ENCODE measurements at regions not wholly inside any gene's neighbourhood (a gene's known extent, or its start where the extent isn't known, plus 50 kb on each side); places are given as distances from the start of the nearest gene placed in this dataset.

GRCh38 chr13:44805585-44805984 lies 183.7 kb downstream of the NUFIP1 start:
- no TSS peak for BruUV-seq (replicated peaks)
- DNase-seq (ENCODE audit: low spot score): no peak
- no peak for ATAC-seq
- Histone ChIP-seq H3K4me1 (ENCODE audit: insufficient read depth, low read length) (no peaks in the 10 kb centered on the region), H3K9ac (ENCODE audit: insufficient read depth, low read depth, low read length) (no peak overlapping the region), H3K27me3 (ENCODE audit: control insufficient read depth in 1 of 2, insufficient read depth in 2 of 2, low read length in 2 of 2) (no peaks in the 10 kb centered on the region; a peak in 1 of 5 replicates), H3K9me3 (ENCODE audit: low read length) (no peaks in the 10 kb centered on the region), H3K4me3 (replicated peaks in 1 of 3; ENCODE audit: insufficient read depth in 1 of 3, low read depth in 2 of 3, low read length in 3 of 3) (no peak overlapping the region), H3K27ac (ENCODE audit: extremely low read length, insufficient read depth, low read length) (no peak overlapping the region), H3K36me3 (replicated peaks in 1 of 2; ENCODE audit: control insufficient read depth in 1 of 2, insufficient read depth in 2 of 2, low read length in 2 of 2) (no peaks in the 10 kb centered on the region), H4K20me1 (ENCODE audit: insufficient read depth, low read length) (no peaks in the 10 kb centered on the region), H3K4me2 (ENCODE audit: low read depth, low read length) (no peak overlapping the region), H2AFZ (ENCODE audit: low read length) (no peak overlapping the region), H3K79me2 (ENCODE audit: insufficient read depth, low read length) (no peaks in the 10 kb centered on the region)
- CTCF ChIA-PET (ENCODE audit: low intra/inter-chr PET ratio, low total read pairs): no interaction called here
- in situ Hi-C loops (cut with HindIII; ENCODE audit: extremely low pct_ligation_motif_present, low pct_unique_long_range_greater_than_20kb): no loop called here
- intact Hi-C loops (cut with micrococcal nuclease; ENCODE audit: unreplicated experiment): no loop called here
- FAIRE-seq: no peak
- no peak for TF ChIP-seq ZNF614 (CRISPR knock-in tag; IDR thresholded peaks at IDR 0.05; ENCODE audit: borderline replicate concordance)
- TF ChIP-seq, protein P1, sequence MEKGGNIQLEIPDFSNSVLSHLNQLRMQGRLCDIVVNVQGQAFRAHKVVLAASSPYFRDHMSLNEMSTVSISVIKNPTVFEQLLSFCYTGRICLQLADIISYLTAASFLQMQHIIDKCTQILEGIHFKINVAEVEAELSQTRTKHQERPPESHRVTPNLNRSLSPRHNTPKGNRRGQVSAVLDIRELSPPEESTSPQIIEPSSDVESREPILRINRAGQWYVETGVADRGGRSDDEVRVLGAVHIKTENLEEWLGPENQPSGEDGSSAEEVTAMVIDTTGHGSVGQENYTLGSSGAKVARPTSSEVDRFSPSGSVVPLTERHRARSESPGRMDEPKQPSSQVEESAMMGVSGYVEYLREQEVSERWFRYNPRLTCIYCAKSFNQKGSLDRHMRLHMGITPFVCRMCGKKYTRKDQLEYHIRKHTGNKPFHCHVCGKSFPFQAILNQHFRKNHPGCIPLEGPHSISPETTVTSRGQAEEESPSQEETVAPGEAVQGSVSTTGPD (CRISPR knock-in tag; IDR thresholded peaks at IDR 0.05): no peak
- TF ChIP-seq, protein P2, sequence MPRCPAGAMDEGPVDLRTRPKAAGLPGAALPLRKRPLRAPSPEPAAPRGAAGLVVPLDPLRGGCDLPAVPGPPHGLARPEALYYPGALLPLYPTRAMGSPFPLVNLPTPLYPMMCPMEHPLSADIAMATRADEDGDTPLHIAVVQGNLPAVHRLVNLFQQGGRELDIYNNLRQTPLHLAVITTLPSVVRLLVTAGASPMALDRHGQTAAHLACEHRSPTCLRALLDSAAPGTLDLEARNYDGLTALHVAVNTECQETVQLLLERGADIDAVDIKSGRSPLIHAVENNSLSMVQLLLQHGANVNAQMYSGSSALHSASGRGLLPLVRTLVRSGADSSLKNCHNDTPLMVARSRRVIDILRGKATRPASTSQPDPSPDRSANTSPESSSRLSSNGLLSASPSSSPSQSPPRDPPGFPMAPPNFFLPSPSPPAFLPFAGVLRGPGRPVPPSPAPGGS (CRISPR knock-in tag; IDR thresholded peaks at IDR 0.05): no peak
- no peak for TF ChIP-seq SP140L (CRISPR knock-in tag; IDR thresholded peaks at IDR 0.05; ENCODE audit: borderline replicate concordance)
- no peak for TF ChIP-seq THAP11 (CRISPR knock-in tag; IDR thresholded peaks at IDR 0.05)
- TF ChIP-seq HNRNPK (IDR thresholded peaks at IDR 0.05; ENCODE audit: low read depth, low read length, poor library complexity, severe bottlenecking): no peak
- no peak for TF ChIP-seq RCOR2 (CRISPR knock-in tag; IDR thresholded peaks at IDR 0.05)
- TF ChIP-seq GATAD2A (CRISPR knock-in tag; IDR thresholded peaks at IDR 0.05): no peak
- 14% methylated on average over 5 of the region's 5 CpGs for WGBS (ENCODE audit: low lambda C conversion rate)
- POLR2A ChIA-PET: no interaction called here
